ENCODE measurements at regions not wholly inside any gene's neighbourhood (a gene's known extent, or its start where the extent isn't known, plus 50 kb on each side); places are given as distances from the start of the nearest gene placed in this dataset.
A peak's percentile ranks its signal among the peaks of the same experiment; 100 is the strongest.

- no peak for ATAC-seq
- DNase-seq: no peak
- TF ChIP-seq CTCF (IDR thresholded peaks at IDR 0.05): no peak
- Histone ChIP-seq H3K36me3 (no peaks in the 10 kb centered on the region), H3K27ac (no peak overlapping the region), H3K27me3 (no peaks in the 10 kb centered on the region), H3K4me3 (no peak overlapping the region), H3K4me1 (no peaks in the 10 kb centered on the region), H3K9me3 (no peaks in the 10 kb centered on the region)
- intact Hi-C loops (cut with DNase I): no loop called here
Observed at GRCh38 chr3:194784361-194784760, 98.7 kb downstream of the FAM43A start.

- intact Hi-C loops (cut with DNase I): no loop called here
Observed at GRCh38 chr3:194785315-194785714, 99.6 kb downstream of the FAM43A start.

GRCh38 chr3:194787072-194787471 is 101.4 kb downstream of the FAM43A start:
- ATAC-seq (no peak), DNase-seq (no peak)
- Histone ChIP-seq H3K4me1 (no peaks in the 10 kb centered on the region), H3K27me3 (no peaks in the 10 kb centered on the region), H3K4me3 (no peak overlapping the region), H3K36me3 (no peaks in the 10 kb centered on the region), H3K27ac (no peak overlapping the region), H3K9me3 (no peaks in the 10 kb centered on the region)
- intact Hi-C loops (cut with DNase I): no loop called here
- TF ChIP-seq CTCF (IDR thresholded peaks at IDR 0.05): no peak

More at GRCh38 chr3:194785315-194785714, 99.6 kb downstream of the FAM43A start:
- H3K27ac ChIP-seq: no peak overlapping the region
- DNase-seq (no peak), ATAC-seq (peak; percentile 30)
- H3K9me3 ChIP-seq: no peaks in the 10 kb centered on the region
- H3K4me1 ChIP-seq: no peaks in the 10 kb centered on the region
- TF ChIP-seq CTCF (IDR thresholded peaks at IDR 0.05): no peak
- H3K36me3 ChIP-seq: no peaks in the 10 kb centered on the region
- H3K27me3 ChIP-seq: no peaks in the 10 kb centered on the region
- H3K4me3 ChIP-seq: no peak overlapping the region

- no peak for ATAC-seq
- no peak overlapping the region for H3K27ac ChIP-seq
- no peak for DNase-seq
- H3K4me3 ChIP-seq: no peak overlapping the region
- no peaks in the 10 kb centered on the region for H3K9me3 ChIP-seq
- no peaks in the 10 kb centered on the region for H3K27me3 ChIP-seq
- no peaks in the 10 kb centered on the region for H3K36me3 ChIP-seq
- H3K4me1 ChIP-seq: no peaks in the 10 kb centered on the region
- intact Hi-C loops (cut with DNase I): no loop called here
- no peak for TF ChIP-seq CTCF (IDR thresholded peaks at IDR 0.05)
Observed at GRCh38 chr3:194787650-194788049, 102.0 kb downstream of the FAM43A start.

GRCh38 chr3:194792368-194792767 is 106.7 kb downstream of the FAM43A start:
- TF ChIP-seq CTCF (IDR thresholded peaks at IDR 0.05): no peak
- no peak overlapping the region for H3K27ac ChIP-seq
- intact Hi-C loops (cut with DNase I): no loop called here
- ATAC-seq: no peak
- H3K4me3 ChIP-seq: no peak overlapping the region
- DNase-seq: no peak
- no peaks in the 10 kb centered on the region for H3K4me1 ChIP-seq
- no peaks in the 10 kb centered on the region for H3K9me3 ChIP-seq
- no peaks in the 10 kb centered on the region for H3K27me3 ChIP-seq
- H3K36me3 ChIP-seq: no peaks in the 10 kb centered on the region

GRCh38 chr3:194797555-194798250 is 112.0 kb downstream of the FAM43A start:
- Histone ChIP-seq H3K9me3 (no peaks in the 10 kb centered on the region), H3K36me3 (no peaks in the 10 kb centered on the region), H3K27ac (no peak overlapping the region), H3K27me3 (no peaks in the 10 kb centered on the region), H3K4me3 (no peak overlapping the region), H3K4me1 (no peaks in the 10 kb centered on the region)
- ATAC-seq (no peak), DNase-seq (no peak)
- intact Hi-C loops (cut with DNase I): no loop called here
- no peak for TF ChIP-seq CTCF (IDR thresholded peaks at IDR 0.05)
